ENCODE measurements at regions not wholly inside any gene's neighbourhood (a gene's known extent, or its start where the extent isn't known, plus 50 kb on each side); places are given as distances from the start of the nearest gene placed in this dataset.

DNA sequence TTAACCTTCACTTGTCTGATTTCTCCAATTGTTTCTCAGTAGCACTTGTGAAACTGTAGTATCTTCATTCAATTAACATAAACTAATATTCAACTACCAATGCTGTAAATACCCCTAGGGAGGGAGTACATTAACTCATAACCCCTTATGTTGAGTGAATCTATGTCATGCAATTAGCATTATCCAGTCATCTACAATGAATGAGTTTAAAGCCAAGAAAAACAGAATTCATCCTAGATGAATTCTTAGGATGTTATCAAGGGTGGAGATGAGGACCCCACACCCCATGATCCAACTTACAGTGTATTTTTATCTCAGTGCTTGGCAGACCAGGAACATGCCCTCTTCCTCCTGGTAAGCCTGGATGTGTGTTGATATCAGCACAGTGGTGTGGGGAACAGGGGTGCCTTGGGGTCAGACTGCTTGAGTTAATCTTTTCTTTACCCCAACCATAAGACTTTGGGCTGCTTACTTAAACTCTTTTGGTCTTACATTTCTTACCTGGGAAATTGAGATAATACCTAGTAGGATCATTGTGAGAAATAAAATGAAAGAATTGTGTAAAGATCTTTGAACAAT is 62.1 kb upstream of the SCOC start:
- no peak overlapping the region for H3K4me3 ChIP-seq
- TF ChIP-seq POLR2A (IDR thresholded peaks at IDR 0.05), result no peak
- TF ChIP-seq, protein P1, sequence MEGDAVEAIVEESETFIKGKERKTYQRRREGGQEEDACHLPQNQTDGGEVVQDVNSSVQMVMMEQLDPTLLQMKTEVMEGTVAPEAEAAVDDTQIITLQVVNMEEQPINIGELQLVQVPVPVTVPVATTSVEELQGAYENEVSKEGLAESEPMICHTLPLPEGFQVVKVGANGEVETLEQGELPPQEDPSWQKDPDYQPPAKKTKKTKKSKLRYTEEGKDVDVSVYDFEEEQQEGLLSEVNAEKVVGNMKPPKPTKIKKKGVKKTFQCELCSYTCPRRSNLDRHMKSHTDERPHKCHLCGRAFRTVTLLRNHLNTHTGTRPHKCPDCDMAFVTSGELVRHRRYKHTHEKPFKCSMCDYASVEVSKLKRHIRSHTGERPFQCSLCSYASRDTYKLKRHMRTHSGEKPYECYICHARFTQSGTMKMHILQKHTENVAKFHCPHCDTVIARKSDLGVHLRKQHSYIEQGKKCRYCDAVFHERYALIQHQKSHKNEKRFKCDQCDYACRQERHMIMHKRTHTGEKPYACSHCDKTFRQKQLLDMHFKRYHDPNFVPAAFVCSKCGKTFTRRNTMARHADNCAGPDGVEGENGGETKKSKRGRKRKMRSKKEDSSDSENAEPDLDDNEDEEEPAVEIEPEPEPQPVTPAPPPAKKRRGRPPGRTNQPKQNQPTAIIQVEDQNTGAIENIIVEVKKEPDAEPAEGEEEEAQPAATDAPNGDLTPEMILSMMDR (IDR thresholded peaks at IDR 0.05), result no peak
- no peaks in the 10 kb centered on the region for H3K27me3 ChIP-seq
- no peaks in the 10 kb centered on the region for H3K4me1 ChIP-seq
- DNase-seq (no peak), ATAC-seq (no peak)
- H3K9me3 ChIP-seq, result no peaks in the 10 kb centered on the region
- H3K36me3 ChIP-seq, result no peaks in the 10 kb centered on the region
- H3K27ac ChIP-seq, result no peak overlapping the region
- intact Hi-C loops (cut with DNase I), result no loop called here

DNA sequence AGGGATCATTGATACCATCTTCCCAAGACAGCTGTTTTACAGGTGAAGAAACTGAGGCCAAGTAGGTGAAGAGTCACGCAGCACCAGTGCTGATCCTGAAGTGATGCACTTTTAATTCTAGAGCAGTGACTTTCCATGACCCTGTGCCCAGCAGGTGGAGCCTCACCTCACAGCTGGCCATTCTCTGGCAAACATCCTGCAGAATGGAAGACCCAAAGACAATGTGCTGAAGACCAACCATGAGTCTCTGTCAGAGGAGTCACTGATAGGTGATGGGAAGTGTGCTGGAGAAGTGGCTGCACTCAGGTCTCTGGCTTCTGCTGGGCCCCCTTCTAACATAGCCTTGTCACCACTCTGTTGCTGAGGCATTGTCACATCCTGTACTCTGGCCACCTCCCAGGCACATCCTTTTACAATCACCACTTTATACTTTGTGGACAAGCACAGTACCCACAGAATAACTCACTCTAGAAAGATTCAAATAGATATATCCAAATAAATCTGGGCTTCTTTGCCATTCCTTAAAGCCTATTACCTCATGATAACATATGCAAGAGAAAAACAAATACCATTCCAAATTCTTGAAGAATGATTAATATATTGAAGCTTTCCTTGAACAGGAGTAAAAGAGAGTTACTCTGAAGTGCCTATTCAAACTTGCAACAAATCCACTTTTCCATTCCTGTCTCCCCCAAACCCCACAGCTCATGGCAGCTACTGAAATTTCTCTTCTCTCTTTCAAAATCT is 64.1 kb upstream of the SCOC start:
- ATAC-seq, result peak in 1 of 4 donors; percentile 11

DNA sequence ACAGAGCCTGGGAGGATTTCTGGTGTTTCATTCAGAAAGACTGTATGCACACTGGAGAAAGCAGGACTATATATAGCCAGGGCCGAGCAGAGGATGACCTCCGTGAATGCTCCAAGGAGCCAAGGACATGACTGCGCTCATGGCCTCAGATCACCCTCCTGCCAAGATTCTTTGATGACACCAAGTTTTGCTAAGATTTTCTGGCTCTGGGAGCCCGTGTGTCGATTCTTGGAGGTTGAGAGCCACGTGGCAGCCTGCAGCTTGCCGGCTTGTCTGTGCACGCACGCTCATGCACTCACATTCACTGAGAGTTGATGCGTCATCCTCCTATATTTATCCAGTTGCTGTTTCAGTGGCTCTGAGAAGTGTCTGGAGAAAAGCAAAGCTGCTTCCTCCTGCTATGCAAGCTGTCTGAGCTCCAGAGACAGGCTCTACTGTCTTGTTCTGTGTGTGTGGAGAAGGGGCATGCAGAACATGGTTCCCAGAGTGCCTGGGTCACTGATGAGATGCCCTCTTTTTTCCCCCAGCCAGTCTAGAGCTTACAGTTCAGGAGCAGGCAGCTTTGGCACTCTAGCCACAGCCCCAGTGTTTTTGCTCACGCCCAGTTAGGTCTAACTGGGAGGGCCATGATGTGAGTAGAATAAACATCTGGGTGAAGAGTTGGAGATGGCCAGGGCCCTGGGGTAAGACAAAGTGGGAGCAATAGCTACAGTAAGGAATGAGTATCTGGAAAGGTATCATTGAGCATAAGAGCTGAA is 64.9 kb upstream of the SCOC start:
- Histone ChIP-seq H3K27ac (no peak overlapping the region), H3K4me1 (no peaks in the 10 kb centered on the region), H3K9me3 (no peaks in the 10 kb centered on the region), H3K36me3 (no peaks in the 10 kb centered on the region), H3K27me3 (no peaks in the 10 kb centered on the region), H3K4me3 (no peak overlapping the region)
- TF ChIP-seq, protein P1 (IDR thresholded peaks at IDR 0.05), result no peak
- no peak for TF ChIP-seq POLR2A (IDR thresholded peaks at IDR 0.05)
- DNase-seq (peak in 1 of 3 donors; percentile 50), ATAC-seq (peak; percentile 29 to 67 (median 56))
- 66% methylated on average over 9 of the region's 11 CpGs for WGBS (ENCODE audit: insufficient coverage, low coverage, low lambda C conversion rate, missing lambda C conversion rate)
- intact Hi-C loops (cut with DNase I), result no loop called here

More for the DNA sequence above, 64.1 kb upstream of the SCOC start:
- no peak overlapping the region for H3K27ac ChIP-seq
- WGBS (ENCODE audit: insufficient coverage, low coverage, low lambda C conversion rate, missing lambda C conversion rate), result no CpG with 5 or more reads among the region's 1 CpG
- no peaks in the 10 kb centered on the region for H3K4me1 ChIP-seq
- H3K36me3 ChIP-seq, result no peaks in the 10 kb centered on the region
- no peaks in the 10 kb centered on the region for H3K27me3 ChIP-seq
- H3K9me3 ChIP-seq, result no peaks in the 10 kb centered on the region
- intact Hi-C loops (cut with DNase I), result no loop called here
- DNase-seq, result no peak
- no peak overlapping the region for H3K4me3 ChIP-seq
- TF ChIP-seq, protein P1 (IDR thresholded peaks at IDR 0.05), result peak in 1 of 4 donors; percentile 23
- no peak for TF ChIP-seq POLR2A (IDR thresholded peaks at IDR 0.05)

DNA sequence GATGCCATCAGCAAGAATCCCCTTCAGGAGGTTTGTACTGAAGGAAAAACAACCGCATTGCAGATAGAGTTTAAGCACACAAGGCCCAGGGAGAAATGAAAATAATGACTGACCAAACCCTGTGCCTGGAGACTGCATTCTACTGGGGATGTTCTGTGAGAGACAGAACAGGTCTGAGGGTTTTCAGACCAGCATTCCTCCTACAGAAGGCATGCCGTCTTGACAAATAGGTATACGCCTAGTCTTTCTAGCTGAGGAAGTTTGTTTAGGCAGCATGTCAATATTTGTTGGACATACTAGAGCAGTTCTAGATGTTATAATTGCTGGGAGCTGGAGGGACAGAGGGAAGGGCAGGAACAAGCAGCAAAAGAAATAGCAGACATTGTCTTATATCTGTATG is 68.4 kb upstream of the SCOC start:
- DNase-seq (no peak), ATAC-seq (no peak)
- Histone ChIP-seq H3K36me3 (no peaks in the 10 kb centered on the region), H3K4me1 (no peaks in the 10 kb centered on the region), H3K27ac (no peak overlapping the region), H3K4me3 (no peak overlapping the region), H3K27me3 (no peaks in the 10 kb centered on the region), H3K9me3 (no peaks in the 10 kb centered on the region)
- TF ChIP-seq POLR2A (IDR thresholded peaks at IDR 0.05), result no peak
- TF ChIP-seq, protein P1 (IDR thresholded peaks at IDR 0.05), result no peak
- intact Hi-C loops (cut with DNase I), result no loop called here
- 35% methylated on average over 3 of the region's 3 CpGs for WGBS (ENCODE audit: insufficient coverage, low coverage, low lambda C conversion rate, missing lambda C conversion rate)

Data from right lobe of liver (tissue), 6 donors.